Neural cell (in vitro differentiated cells): ENCODE measurements at regions not wholly inside any gene's neighbourhood (a gene's known extent, or its start where the extent isn't known, plus 50 kb on each side); places are given as distances from the start of the nearest gene placed in this dataset.

ENCODE experiments used
- H2AFZ ChIP-seq: fragments of 200-600, 300-800 bp; sonication (generic), shearing (Covaris generic); 2 replicates; pipeline ENCODE4 v1.6.0; 2014; ENCODE audit warnings: low read depth, mild to moderate bottlenecking, antibody characterized with exemption, low read length, moderate library complexity
- H3F3A ChIP-seq: fragments of 200-600 bp; shearing (Covaris generic); 2 replicates; pipeline ENCODE4 v1.6.1; 2016; ENCODE audit warnings: mild to moderate bottlenecking, moderate library complexity, mixed read lengths, antibody characterized with exemption, low read length; ENCODE audit not compliant: insufficient read depth, poor library complexity, severe bottlenecking
- H3K27ac ChIP-seq: fragments of 200-600, 300-800 bp; sonication (generic), shearing (Covaris generic); 2 replicates; pipeline ENCODE4 v1.5.1; 2014; ENCODE audit warnings: mild to moderate bottlenecking, low read length, moderate library complexity
- H3K27me3 ChIP-seq: fragments of 300-800, 200-600 bp; sonication (generic), shearing (Covaris generic); 2 replicates; pipeline ENCODE4 v1.6.0; 2014; ENCODE audit warnings: mild to moderate bottlenecking, low read depth, low read length, moderate library complexity; ENCODE audit not compliant: insufficient read depth
- H3K36me3 ChIP-seq: fragments of 300-800, 200-600 bp; sonication (generic), shearing (Covaris generic); 2 replicates; pipeline ENCODE4 v1.5.1; 2014; ENCODE audit warnings: mild to moderate bottlenecking, antibody characterized with exemption, low read length, moderate library complexity; ENCODE audit not compliant: insufficient read depth
- H3K4me2 ChIP-seq: fragments of 300-800, 200-600 bp; sonication (generic), shearing (Covaris generic); 2 replicates; pipeline ENCODE4 v1.6.0; 2014; ENCODE audit warnings: mild to moderate bottlenecking, low read length
- H3K4me3 ChIP-seq: fragments of 300-800, 200-600 bp; sonication (generic), shearing (Covaris generic); 2 replicates; pipeline ENCODE4 v1.5.1; 2014; ENCODE audit warnings: mild to moderate bottlenecking, low read length, moderate library complexity
- H3K79me2 ChIP-seq: fragments of 200-600 bp; shearing (Covaris generic); replicated peaks from 2 replicates; pipeline ENCODE4 v1.6.0; 2014; ENCODE audit warnings: mild to moderate bottlenecking, low read length, moderate library complexity; ENCODE audit not compliant: insufficient read depth
- H3K9ac ChIP-seq: fragments of 300-800, 200-600 bp; sonication (generic), shearing (Covaris generic); 2 replicates; pipeline ENCODE4 v1.6.1; 2016; ENCODE audit warnings: mild to moderate bottlenecking, low read length, mixed read lengths
- H3K9me2 ChIP-seq: fragments of 200-600 bp; shearing (Covaris generic); 2 replicates; pipeline ENCODE4 v1.6.1; 2016; ENCODE audit warnings: mild to moderate bottlenecking, low read length, mixed read lengths; ENCODE audit not compliant: insufficient read depth
- H3K9me3 ChIP-seq: fragments of 200-600, 300-800 bp; sonication (generic), shearing (Covaris generic); 2 replicates; pipeline ENCODE4 v1.6.1; 2016; ENCODE audit warnings: mild to moderate bottlenecking, mixed run types, low read length, moderate library complexity, mixed read lengths
- H4K20me1 ChIP-seq: fragments of 200-600 bp; shearing (Covaris generic); 2 replicates; pipeline ENCODE4 v1.6.1; 2016; ENCODE audit warnings: mild to moderate bottlenecking, mixed run types; ENCODE audit not compliant: insufficient read depth
- EP300 ChIP-seq: fragments of 450-650 bp; conservative IDR thresholded peaks from 2 replicates; pipeline ENCODE4 v1.6.1; 2014; ENCODE audit warnings: antibody characterized with exemption, mild to moderate bottlenecking, moderate library complexity; ENCODE audit not compliant: poor library complexity, severe bottlenecking
- EZH2 ChIP-seq: fragments of 200-600, 300-800 bp; shearing (Covaris generic), sonication (generic); IDR thresholded peaks from 2 replicates; pipeline ENCODE4 v1.6.1; 2014; ENCODE audit warnings: antibody characterized with exemption, low read length, borderline replicate concordance, mild to moderate bottlenecking; ENCODE audit not compliant: insufficient read depth, poor library complexity, severe bottlenecking
- MXI1 ChIP-seq: fragments of 450-650 bp; conservative IDR thresholded peaks from 2 replicates; pipeline ENCODE4 v1.6.1; 2014; ENCODE audit warnings: antibody characterized with exemption, mild to moderate bottlenecking; ENCODE audit not compliant: poor library complexity, severe bottlenecking
- POLR2AphosphoS5 ChIP-seq: IDR thresholded peaks from 2 replicates; pipeline ENCODE4 v1.6.1; 2012
- RAD21 ChIP-seq: fragments of 450-650 bp; conservative IDR thresholded peaks from 2 replicates; pipeline ENCODE4 v1.6.1; 2014; ENCODE audit warnings: antibody characterized with exemption, mild to moderate bottlenecking, moderate library complexity
- SMC3 ChIP-seq: fragments of 450-650 bp; conservative IDR thresholded peaks from 2 replicates; pipeline ENCODE4 v1.6.1; 2014; ENCODE audit warnings: antibody characterized with exemption, mild to moderate bottlenecking, moderate library complexity; ENCODE audit not compliant: poor library complexity
- TAF1 ChIP-seq: IDR thresholded peaks from 2 replicates; pipeline ENCODE4 v1.6.1; 2012; ENCODE audit warnings: low read depth
- TF ChIP-seq, protein P1 (sequence below): IDR thresholded peaks from 2 replicates; pipeline ENCODE4 v1.6.1; 2012; ENCODE audit warnings: borderline replicate concordance
- TF ChIP-seq, protein P2 (sequence below): fragments of 450-650 bp; IDR thresholded peaks from 2 replicates; pipeline ENCODE4 v1.5.1; 2014; ENCODE audit warnings: antibody characterized with exemption, mild to moderate bottlenecking, moderate library complexity; ENCODE audit not compliant: poor library complexity, severe bottlenecking

DNA sequence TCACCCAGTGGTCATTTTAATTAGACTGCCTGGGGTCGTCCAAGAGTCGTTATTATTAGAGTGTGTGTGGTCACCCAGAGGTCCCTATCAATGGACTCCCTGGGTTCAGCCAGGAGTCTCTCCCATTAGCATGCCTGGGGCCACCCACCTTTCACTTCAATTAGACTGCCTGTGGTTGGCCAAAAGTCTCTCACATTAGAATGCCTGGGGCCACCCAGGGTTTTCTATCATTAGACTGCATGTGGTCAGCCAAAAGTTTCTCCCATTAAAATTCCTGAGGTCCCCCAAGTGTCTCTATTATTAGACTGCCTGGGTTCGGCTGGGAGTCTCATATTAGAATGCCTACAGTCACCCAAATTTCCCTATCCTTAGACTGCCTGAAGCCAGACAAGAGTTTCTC is 1472.6 kb downstream of the UQCRFS1 start:
- Histone ChIP-seq H4K20me1 (no peaks in the 10 kb centered on the region), H3K27ac (no peak overlapping the region), H3K79me2 (no peaks in the 10 kb centered on the region), H2AFZ (no peak overlapping the region), H3K4me2 (no peak overlapping the region), H3F3A (no peaks in the 10 kb centered on the region), H3K4me3 (no peak overlapping the region), H3K9ac (no peak overlapping the region), H3K9me3 (peaks cover 17% of the 10 kb centered on the region), H3K27me3 (no peaks in the 10 kb centered on the region), H3K36me3 (no peaks in the 10 kb centered on the region), H3K9me2 (no peaks in the 10 kb centered on the region)
- TF ChIP-seq MXI1 (no peak), RAD21 (no peak), SMC3 (no peak), TAF1 (no peak), EP300 (no peak), POLR2AphosphoS5 (no peak), EZH2 (no peak)
- TF ChIP-seq, protein P1, sequence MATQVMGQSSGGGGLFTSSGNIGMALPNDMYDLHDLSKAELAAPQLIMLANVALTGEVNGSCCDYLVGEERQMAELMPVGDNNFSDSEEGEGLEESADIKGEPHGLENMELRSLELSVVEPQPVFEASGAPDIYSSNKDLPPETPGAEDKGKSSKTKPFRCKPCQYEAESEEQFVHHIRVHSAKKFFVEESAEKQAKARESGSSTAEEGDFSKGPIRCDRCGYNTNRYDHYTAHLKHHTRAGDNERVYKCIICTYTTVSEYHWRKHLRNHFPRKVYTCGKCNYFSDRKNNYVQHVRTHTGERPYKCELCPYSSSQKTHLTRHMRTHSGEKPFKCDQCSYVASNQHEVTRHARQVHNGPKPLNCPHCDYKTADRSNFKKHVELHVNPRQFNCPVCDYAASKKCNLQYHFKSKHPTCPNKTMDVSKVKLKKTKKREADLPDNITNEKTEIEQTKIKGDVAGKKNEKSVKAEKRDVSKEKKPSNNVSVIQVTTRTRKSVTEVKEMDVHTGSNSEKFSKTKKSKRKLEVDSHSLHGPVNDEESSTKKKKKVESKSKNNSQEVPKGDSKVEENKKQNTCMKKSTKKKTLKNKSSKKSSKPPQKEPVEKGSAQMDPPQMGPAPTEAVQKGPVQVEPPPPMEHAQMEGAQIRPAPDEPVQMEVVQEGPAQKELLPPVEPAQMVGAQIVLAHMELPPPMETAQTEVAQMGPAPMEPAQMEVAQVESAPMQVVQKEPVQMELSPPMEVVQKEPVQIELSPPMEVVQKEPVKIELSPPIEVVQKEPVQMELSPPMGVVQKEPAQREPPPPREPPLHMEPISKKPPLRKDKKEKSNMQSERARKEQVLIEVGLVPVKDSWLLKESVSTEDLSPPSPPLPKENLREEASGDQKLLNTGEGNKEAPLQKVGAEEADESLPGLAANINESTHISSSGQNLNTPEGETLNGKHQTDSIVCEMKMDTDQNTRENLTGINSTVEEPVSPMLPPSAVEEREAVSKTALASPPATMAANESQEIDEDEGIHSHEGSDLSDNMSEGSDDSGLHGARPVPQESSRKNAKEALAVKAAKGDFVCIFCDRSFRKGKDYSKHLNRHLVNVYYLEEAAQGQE: no peak
- TF ChIP-seq, protein P2, sequence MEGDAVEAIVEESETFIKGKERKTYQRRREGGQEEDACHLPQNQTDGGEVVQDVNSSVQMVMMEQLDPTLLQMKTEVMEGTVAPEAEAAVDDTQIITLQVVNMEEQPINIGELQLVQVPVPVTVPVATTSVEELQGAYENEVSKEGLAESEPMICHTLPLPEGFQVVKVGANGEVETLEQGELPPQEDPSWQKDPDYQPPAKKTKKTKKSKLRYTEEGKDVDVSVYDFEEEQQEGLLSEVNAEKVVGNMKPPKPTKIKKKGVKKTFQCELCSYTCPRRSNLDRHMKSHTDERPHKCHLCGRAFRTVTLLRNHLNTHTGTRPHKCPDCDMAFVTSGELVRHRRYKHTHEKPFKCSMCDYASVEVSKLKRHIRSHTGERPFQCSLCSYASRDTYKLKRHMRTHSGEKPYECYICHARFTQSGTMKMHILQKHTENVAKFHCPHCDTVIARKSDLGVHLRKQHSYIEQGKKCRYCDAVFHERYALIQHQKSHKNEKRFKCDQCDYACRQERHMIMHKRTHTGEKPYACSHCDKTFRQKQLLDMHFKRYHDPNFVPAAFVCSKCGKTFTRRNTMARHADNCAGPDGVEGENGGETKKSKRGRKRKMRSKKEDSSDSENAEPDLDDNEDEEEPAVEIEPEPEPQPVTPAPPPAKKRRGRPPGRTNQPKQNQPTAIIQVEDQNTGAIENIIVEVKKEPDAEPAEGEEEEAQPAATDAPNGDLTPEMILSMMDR: no peak

DNA sequence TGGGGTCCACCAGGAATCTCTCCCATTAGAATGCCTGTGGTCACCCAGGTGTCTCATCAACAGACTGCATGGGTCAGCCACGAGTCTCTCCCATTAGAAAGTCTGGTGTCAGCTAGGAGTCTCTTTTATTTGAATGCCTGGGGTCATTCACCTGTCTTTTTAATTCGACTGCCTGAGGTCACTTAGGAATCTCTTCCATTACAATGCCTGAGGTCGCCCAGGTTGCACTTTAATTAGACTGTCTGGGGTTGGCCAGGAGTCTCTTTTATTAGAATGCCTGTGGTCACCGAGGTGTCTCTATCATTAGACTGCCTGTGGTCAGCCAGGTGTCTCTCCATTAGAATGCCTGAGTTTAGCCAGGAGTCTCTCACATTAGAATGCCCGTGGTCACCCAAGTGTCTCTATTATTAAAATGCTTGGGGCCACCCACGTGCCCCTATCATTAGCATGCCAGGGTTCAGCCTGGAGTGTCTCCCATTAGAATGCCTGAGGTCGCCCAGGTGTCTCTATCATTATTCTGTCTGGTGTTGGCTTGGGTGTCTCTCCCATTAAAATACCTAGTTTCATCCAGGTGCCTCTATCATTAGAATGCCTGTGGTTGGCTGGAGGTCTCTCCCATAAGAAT is 1474.3 kb downstream of the UQCRFS1 start:
- H3K4me3 ChIP-seq: no peak overlapping the region
- H3K27ac ChIP-seq: no peak overlapping the region
- H3K79me2 ChIP-seq: no peaks in the 10 kb centered on the region
- no peak overlapping the region for H2AFZ ChIP-seq
- TF ChIP-seq EP300: no peak
- TF ChIP-seq POLR2AphosphoS5: no peak
- no peak for TF ChIP-seq SMC3
- TF ChIP-seq EZH2: no peak
- TF ChIP-seq, protein P1: no peak
- TF ChIP-seq MXI1: no peak
- no peak for TF ChIP-seq TAF1
- TF ChIP-seq RAD21: no peak
- no peaks in the 10 kb centered on the region for H4K20me1 ChIP-seq
- H3K9ac ChIP-seq: no peak overlapping the region
- no peaks in the 10 kb centered on the region for H3F3A ChIP-seq
- H3K27me3 ChIP-seq: no peaks in the 10 kb centered on the region
- H3K36me3 ChIP-seq: no peaks in the 10 kb centered on the region
- H3K9me3 ChIP-seq: peaks cover 19% of the 10 kb centered on the region
- no peak overlapping the region for H3K4me2 ChIP-seq
- H3K9me2 ChIP-seq: no peaks in the 10 kb centered on the region
